HTR-8/SVneo (cell line): ENCODE measurements at regions not wholly inside any gene's neighbourhood (a gene's known extent, or its start where the extent isn't known, plus 50 kb on each side); places are given as distances from the start of the nearest gene placed in this dataset.

Experiments used
- DNase-seq: peaks from one replicate; pipeline ENCODE4 v3.0.0; 2011; ENCODE audit warnings: low spot score, mixed read lengths; ENCODE audit not compliant: insufficient read length
- FAIRE-seq: peaks from 2 replicates; lab custom pipeline; 2011; peaks lifted over from hg19 to GRCh38; lab: Jason Lieb, UNC

DNA sequence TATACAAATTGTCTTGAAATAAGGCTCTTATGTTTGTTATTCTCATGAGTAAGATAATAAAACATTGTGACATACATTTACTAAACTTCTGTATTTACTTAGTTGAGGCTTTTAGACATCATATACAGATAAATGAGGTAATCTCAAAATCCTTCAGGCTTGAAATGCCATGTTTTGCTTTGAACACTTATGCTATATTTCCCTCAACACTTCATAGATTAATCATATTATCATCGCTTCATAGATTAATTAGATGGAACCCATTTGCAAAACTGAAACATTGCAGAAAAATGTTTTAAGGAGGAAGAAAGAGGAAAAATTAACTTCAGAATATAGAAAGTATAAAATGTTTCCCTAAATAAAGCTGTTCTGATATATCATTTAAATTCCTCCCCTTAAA, 165.0 kb upstream of the CNTNAP2 start:
- FAIRE-seq (no peak), DNase-seq (no peak)

DNA sequence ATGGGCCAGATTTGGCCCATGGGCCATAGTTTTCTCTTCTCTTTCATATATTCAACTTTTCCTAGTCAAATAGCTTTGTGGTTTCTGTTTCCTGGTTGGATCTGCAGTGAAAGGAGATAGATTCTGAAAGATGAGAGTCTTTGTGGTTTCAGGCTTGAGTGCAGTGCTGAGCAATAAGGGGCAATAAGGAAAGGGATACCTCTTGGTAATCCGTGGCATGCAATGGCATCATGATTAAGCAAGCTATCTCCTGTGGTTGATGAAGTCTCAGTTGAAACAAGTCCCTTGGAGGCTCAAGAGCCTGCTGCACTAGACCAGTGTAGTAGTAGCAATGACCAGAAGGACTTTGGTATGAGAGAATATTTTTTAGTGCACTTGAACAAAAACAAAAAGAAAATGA, 187.7 kb upstream of the CNTNAP2 start:
- DNase-seq (no peak), FAIRE-seq (no peak)

DNA sequence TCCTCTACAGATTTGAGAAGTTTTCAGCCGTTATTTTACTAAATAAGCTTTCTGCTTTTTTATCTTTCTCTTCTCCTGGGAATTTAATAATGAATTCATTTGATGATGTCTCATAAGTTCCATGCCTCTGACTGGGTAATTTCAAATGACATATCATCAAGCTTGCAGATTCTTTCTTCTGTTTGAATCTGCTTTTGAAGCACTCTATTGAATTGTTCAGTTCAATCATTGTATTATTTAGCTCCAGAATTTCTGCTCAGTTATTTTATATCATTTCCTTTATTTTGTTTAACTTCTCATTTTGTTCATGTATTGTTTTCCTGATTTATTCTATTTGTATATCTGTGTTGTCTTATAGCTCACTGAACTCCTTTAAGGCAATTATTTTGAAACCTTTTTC, 196.9 kb upstream of the CNTNAP2 start:
- no peak for FAIRE-seq

DNA sequence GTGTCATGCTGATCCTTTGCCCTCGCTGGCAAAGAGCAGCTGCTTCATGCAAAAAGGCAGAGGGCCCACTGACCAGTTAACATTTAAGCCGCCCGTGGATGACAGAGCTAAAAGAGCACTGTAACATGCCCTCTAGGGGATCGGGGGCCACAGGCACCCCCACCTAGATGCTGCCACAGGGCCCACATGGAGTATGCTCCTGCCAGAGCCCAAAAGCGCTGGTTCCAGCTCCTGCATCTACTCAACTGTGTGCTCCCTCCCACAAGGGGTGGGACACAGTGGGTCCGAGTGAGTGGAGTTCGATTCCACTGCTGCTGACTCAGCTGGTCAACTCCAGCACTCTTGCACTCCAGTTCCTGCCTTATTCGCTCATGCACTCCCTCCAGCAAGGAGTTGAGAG, 199.8 kb upstream of the CNTNAP2 start:
- FAIRE-seq (no peak), DNase-seq (no peak)

More for the DNA sequence above, 196.9 kb upstream of the CNTNAP2 start:
- DNase-seq = no peak

DNA sequence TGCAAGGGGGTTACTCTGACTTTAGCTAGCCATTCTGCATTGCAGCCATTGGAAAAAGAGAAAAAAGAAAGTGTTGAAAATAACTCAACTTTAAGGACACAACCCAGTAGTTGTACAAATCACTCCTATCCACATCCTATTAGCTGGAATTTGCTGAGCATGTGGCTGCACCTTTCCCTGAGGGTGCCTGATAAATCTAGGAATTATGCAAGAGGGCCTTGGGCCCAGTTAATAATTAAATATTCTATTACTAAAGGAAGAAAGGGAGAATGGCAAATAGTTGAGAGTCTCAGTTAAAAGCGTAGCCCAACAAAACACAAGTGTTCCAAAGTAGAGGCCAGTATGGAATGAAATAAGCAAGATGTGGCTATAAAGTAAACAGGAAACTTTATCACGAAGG, 200.9 kb upstream of the CNTNAP2 start:
- no peak for FAIRE-seq
- no peak for DNase-seq

DNA sequence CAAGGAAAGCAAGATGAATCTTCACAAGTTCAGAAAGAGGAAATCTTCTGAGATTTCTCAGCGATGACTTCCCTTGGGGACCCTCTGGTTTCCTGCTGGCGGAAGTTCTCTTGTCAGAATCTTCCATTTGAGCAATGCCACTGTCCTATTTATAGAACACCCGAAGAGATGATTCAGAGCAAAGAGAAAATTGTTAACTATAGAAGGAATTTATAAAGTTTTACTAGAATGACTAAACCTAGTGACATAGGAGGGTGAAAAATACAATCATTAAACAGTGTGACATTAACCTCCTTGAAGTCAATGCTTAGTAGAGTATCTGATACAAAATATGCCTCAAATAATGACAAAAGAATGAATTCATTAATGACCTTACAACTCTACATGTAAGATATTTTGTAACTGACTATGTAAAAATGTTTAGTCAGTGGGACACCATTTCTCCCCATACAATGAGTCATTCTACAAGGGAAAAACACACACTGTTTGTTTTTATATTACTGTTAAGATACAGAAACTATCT, 206.5 kb upstream of the CNTNAP2 start:
- no peak for FAIRE-seq

DNA sequence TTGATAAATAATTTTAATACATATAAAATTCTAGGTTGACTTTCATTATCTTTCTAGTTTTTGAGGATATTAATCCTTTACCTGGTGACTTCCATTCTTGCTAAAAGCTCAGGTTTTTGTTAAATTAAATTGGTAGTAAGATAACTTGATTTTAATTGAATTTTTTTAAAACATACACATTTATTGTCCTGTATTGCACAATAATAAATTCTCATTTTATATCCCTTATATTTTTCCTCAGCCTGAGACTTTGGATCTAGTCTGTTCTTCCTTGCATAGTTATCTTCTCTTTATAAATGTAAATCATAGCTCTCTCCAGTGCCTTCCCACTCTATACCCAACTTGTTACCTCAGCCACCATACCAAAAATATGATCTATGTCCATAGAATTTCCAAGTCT, 212.9 kb upstream of the CNTNAP2 start:
- no peak for DNase-seq
- FAIRE-seq = no peak

More for the DNA sequence above, 206.5 kb upstream of the CNTNAP2 start:
- no peak for DNase-seq

DNA sequence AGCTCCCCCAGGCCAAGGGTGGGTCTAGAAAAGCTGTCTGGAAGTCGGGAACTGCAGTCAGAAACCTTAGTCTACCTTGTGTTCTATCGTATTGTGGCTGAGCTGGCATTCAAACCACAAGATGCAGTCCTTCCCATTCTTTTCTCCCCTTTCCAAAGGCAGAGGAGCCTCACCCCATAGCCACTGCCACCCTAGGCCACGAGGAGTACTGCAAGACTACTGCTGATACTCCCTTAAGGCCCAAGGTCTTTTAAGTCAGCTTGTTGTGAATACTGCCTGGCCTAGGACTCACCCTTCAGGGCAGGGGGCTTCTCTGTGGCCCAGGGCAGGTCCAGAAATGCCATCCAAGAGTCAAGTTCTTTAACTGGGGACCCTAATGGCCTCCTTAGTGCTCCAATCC, 214.5 kb upstream of the CNTNAP2 start:
- no peak for FAIRE-seq

DNA sequence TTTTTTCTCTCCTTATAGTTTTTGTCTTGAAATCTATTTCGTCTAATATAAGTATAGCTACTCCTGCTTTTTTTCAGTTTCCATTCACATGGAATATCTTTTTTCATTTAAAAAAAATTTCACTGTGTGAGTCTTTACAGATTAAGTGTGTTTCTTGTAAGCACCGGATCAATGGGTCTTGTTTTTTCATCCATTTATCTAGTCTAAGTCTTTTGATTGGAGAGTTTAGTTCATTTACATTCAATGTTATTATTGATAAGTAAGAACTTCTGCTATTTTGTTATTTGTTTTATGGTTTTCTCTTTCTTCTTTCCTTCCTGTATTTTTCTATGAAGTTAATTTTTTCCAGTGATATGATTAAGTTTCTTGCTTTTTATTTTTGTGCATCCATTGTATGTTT, 216.7 kb upstream of the CNTNAP2 start:
- FAIRE-seq (no peak), DNase-seq (no peak)

More for the DNA sequence above, 214.5 kb upstream of the CNTNAP2 start:
- no peak for DNase-seq

DNA sequence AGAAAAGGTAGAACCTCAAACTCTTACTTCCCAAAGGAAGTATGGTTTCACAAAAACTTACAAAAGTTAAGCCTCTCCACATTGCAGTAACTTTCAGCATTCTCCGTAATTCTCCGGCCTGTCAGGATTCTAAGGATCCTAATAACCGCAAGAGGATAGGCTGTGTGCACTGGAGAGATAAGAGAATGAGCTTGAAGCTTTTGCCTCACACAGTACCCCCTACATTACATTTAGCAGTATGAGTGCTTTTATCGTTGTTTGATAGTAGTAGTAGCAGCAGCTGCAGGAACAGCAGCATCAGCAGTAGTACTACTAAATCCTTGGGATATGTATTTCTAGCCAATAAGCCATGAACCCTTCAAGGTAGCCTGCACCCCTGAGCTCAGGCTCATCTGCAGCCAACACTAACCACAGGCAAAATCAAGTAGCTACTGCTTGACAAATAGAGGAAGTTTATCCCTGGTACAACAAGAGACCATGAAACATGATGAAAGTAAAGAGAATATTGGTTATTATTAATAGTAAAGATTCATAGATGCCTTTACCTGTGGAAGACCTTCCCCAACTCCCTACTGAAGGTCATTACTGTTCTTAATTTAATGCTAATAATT, 222.6 kb upstream of the CNTNAP2 start:
- no peak for DNase-seq
- no peak for FAIRE-seq

DNA sequence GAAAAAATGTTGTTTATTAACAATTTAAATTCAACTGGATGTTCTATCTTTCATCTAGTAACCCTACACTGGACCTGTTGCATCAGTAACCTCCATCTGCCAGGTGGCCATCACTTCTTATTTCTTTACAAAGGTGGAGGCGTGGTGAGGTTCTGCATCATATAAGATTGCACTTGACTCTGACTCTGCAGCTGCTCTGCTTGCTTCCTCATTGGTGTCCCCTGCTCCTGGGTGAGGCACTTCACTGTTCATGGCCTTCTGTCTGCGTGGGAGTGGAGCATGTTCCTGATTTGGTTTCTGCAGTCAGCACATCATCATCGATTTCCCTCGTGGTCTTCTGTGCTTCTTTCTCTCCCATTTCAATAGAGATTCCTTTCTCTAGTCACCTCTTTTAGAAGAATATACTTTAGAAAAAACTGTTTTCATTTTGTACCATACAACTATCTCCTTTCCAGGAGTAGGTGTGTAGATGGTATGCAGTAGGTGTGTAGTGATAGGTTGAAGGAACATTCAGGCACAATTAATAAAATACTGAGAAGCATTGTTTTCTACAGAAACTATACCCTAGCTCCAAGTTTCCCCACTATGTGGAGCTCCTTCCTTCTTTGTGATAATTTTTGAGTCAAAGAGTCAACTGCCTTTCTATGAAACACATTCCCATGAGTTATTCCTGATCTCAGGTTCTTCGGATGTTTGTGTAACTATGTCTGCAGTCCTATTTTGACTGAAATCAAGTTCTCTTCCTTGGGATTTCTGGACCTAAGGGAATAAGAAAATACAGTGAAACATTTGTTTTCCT, 231.7 kb upstream of the CNTNAP2 start:
- DNase-seq (no peak), FAIRE-seq (no peak)

DNA sequence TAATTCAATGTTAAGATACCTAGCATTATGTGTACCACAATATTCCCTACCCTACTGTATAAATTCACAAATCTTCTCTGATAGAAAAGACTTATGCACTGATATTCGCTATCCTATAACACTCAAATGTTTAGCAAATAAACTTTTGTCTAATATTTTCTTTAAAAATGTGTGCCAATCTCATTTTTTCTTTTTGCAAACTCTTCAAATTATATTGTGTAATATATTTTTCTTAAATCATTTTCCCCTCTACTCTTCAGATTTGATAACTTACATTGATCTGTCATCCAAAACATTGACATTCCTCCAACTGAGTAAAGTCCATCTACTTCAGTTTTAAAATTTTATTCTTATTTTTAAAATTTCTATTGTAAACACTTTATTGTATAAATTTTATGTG, 240.2 kb upstream of the CNTNAP2 start:
- no peak for DNase-seq
- no peak for FAIRE-seq

DNA sequence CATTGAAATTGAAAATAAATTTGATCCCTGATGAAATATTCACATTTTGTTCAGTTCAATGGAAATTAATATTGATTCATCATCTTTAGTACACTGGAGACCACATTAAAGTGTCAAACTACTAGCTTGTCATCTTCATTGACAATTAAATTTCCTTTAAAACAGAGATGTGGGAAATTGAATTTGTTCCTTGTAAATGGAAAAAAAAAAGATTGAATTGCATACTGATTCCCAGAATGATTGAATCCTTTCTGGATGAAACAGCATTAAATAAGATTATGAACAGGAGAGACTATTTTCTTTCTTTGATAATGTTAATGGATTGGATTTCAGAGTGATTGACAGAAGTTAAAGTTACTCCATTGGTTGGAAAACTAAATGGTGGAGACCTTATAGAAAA, 241.3 kb upstream of the CNTNAP2 start:
- FAIRE-seq (no peak), DNase-seq (no peak)

DNA sequence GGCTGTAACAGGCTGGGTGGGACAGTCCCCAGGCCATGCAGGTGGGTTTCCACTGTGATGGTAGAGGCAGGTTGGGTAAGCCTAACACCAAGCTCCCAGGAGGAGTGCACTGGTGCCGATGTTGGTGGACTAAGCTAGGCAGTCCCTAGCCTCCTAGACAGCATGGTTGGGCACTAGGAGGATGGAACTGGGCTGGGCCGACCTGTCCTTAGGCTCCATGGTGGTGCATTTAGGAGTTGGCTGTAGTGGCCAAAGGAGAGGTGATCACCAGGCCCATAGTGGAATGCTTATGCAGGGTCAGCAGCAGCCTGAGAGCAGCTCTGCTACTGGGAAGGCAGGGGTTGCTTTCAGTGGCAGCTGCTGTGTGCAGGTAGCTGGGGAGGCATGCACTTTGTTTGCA, 247.7 kb upstream of the CNTNAP2 start:
- FAIRE-seq = no peak
- DNase-seq = no peak

DNA sequence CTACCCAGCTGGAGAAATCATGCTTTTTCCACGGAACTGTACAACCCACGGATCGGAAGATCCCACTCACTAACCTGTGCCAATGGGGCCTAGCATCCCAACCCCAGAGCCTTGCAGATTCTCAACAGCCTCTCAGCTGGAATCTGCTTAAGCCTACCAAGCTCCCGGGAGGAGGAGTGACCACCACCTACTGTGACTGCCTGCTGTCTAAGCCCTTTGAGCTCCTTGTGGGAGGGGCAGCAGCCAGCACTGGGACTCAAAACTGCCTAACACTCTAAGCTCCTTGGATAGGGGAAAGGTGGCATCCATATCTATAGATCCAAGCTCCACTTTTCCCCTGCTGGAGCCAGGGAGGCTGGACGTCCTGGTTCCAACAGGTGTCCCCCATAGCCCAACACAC, 254.4 kb upstream of the CNTNAP2 start:
- FAIRE-seq = no peak
- no peak for DNase-seq

DNA sequence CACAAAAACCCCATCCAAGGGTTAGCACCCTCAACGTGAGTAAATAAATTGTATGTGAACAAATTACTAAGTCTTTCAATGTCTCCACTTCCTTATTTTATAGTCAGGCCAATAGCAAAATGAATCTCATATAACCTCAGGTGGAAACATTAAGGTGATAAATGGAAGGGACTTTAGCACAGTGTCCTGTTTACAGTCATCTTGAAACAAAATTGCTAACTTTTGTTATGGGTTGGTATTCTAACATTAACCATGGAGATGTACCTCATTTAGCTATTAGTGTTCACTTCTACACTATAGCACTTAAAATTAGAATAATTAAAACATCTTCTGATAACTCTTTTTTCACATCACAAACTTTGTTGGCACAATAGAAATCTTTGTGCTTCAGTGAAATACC, 255.8 kb upstream of the CNTNAP2 start:
- FAIRE-seq = no peak
- no peak for DNase-seq

DNA sequence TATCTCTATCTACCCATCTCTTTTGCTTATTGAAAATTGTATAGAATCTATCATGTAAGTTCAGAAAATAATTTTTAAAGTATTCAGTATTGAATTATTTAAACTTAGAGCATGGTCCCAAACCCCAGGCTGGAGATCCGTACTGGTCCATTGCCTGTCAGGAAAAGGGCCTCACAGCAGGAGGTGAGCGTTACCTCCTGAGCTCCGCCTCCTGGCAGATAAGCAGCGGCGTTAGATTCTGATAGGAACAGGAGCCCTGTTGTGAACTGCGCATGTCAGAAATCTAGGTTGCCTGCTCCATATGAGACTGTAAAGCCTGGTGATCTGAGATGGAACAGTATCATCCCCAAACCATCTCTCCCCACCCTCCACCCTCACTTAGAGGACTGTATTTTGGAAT, 266.0 kb upstream of the CNTNAP2 start:
- no peak for FAIRE-seq
- no peak for DNase-seq

DNA sequence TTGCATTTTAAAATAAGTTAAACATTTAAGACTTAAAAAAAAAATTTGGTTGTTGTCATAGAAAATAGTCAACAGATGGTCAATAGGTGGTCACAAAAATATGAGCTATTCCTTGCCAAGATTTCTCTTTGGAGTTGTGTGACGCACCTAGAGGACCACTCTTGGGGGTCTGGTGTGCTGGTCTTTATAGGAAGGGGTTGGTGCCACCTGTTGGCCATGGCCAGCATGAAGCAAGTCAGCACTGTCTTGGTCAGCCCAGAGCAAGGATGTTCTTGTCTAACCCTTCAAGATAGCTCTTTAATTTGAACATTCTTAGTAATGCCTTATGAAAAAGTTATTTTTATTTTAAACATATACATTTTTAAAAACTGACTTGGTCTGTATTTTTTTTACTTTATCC, 267.9 kb upstream of the CNTNAP2 start:
- FAIRE-seq (no peak), DNase-seq (no peak)

DNA sequence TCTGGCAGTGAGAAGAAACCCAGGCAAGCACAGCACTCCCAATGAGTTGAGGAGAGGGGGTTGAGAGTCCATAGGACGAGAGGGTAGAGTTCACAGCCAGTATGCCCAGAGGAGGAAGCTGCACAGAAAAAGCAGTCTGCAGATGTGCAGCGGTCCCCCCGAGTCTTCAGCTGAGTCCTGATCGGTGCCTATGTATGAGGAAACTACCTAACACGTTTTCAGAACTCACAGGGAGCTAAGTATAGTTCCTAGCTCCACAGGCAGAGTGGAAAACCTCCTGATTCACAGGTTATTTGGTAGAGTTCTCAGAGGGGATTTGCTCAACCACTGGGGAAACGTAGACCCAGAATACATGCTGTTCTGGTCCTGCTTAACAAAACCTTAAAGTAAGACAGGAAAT, 271.3 kb upstream of the CNTNAP2 start:
- no peak for FAIRE-seq
- DNase-seq = no peak

DNA sequence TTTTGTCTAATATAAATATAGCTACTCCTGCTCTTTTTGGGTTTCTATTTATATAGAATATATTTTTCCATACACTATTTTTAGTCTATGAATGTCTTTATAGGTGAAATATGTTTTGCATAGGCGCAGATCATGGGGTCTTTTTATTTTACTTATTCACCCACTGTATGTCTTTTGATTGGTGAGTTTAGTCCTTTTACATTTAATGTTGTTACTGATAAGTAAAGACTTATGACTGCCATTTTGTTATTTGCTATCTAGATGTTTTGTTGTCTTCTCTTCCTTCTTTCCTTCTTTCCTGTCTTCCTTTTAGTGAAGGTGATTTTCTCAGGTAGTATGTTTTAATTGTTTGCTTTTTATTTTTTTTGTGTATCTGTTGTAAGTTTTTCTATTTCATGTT, 276.8 kb upstream of the CNTNAP2 start:
- FAIRE-seq = no peak
- no peak for DNase-seq

DNA sequence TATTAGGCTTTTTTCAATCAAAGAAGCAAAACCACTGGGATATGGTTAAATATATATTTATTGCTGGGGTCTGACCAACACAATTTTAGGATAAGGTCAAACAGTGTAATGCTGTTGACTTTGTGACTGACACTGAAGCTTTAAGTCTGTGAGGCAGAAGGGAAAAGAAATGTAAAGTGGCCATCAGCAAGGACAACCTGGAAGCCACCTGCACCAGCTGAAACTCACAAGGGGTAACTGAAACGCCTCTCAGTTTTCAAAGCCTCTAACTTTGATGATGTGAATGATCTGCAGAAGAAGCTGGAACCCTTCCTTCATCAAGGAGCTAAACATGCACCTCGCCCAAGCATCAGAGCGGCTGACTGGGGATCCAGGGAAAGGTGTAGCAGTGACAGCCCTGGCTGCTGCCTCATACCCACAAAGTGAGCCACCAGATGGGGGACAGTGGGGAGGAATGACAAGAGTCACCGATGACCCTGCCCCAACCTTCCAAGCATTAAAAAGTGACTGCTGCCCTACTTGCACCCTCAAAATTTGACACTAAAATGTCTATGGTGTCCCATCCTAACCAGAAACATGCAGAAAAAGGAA, 284.9 kb upstream of the CNTNAP2 start:
- DNase-seq = no peak
- no peak for FAIRE-seq
